ENCODE measurements at regions not wholly inside any gene's neighbourhood (a gene's known extent, or its start where the extent isn't known, plus 50 kb on each side); places are given as distances from the start of the nearest gene placed in this dataset.

DNA sequence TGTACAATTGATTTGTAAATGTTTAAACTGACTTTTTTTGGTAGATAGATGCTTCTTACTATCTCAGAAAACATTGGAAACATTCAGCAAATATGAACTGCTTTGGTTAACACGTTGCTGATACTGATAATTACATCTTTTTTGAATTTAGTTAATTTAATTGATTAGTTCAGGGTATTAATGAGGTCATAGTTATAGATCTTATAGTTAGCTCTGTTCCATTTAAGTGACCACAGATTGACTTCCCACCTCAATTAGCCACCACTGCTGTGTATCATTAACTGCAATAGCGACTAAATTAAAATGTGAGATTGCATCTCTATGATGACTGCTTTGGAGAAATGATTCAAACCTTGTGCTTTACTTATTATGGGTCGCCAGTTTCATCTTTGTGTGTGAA is 407.1 kb upstream of the EDIL3 start:
- no peak for ATAC-seq
- peaks cover 0 to 11% (median 0%) of the 10 kb centered on the region in 11 donors for H3K9me3 ChIP-seq
- intact Hi-C loops (cut with DNase I), result no loop called here

DNA sequence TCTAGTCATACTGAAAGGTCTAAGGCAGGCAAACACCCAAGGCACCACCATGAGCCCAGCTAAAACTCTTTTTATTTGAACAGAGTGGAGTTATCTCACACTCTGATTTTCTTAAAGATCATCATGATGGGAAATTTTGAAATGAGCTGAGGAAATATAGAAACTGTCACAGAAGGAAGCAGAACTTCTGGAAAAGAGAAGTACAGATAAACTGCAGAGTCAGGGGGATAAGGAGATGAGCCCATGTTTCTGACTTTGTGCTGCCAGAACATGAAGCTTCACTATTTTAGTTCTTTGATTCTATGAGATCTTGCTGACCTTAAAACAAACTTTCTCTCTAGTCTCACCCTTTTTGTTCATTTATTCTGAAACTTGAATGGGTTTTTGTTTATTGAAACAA is 406.5 kb upstream of the EDIL3 start:
- peak overlapping the region in 1 of 10 donors; percentile 63 for H3K27ac ChIP-seq
- no peaks in the 10 kb centered on the region for H3K36me3 ChIP-seq
- H3K9me3 ChIP-seq, result peaks cover 0 to 11% (median 0%) of the 10 kb centered on the region in 11 donors
- no peak for TF ChIP-seq CTCF (IDR thresholded peaks at IDR 0.05)
- intact Hi-C loops (cut with DNase I), result no loop called here
- no peak for DNase-seq
- peaks cover 0 to 17% (median 0%) of the 10 kb centered on the region in 9 donors for H3K4me1 ChIP-seq
- H3K4me3 ChIP-seq, result no peak overlapping the region
- peak in 1 of 8 donors; percentile 35 for ATAC-seq
- no peaks in the 10 kb centered on the region for H3K27me3 ChIP-seq

More for the DNA sequence above, 407.1 kb upstream of the EDIL3 start:
- Histone ChIP-seq H3K27me3 (no peaks in the 10 kb centered on the region), H3K36me3 (no peaks in the 10 kb centered on the region), H3K4me3 (no peak overlapping the region), H3K27ac (peak overlapping the region in 1 of 10 donors; percentile 63), H3K4me1 (peaks cover 0 to 17% (median 0%) of the 10 kb centered on the region in 9 donors)
- no peak for TF ChIP-seq CTCF (IDR thresholded peaks at IDR 0.05)
- WGBS, 2 donors, result 67 to 74% methylated on average over 3 of the region's 3 CpGs
- no peak for DNase-seq

DNA sequence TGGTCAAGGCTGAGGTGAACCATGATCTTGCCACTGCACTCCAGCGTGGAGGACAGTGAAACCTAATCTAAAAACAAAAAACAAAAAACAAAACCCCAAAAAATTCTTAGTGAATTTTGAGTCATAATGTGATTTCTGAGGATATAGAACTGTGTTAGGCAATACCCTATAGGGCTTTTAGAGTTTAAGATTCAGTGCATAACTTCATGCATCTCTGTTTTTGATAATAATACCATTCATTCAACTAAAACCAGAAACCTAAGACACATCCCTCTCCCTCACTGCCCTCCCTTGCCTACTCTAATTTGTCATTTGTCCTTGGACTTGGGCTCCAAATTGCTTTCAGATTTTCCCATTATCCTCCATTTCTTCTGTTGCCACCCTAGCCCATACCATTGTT is 405.7 kb upstream of the EDIL3 start:
- 79 to 91% methylated on average over 1 of the region's 1 CpG for WGBS, 2 donors
- ATAC-seq, result no peak
- H3K9me3 ChIP-seq, result peaks cover 0 to 11% (median 0%) of the 10 kb centered on the region in 11 donors
- no peaks in the 10 kb centered on the region for H3K36me3 ChIP-seq
- H3K27ac ChIP-seq, result peak overlapping the region in 1 of 10 donors; percentile 63
- peaks cover 0 to 17% (median 0%) of the 10 kb centered on the region in 9 donors for H3K4me1 ChIP-seq
- no peak overlapping the region for H3K4me3 ChIP-seq
- intact Hi-C loops (cut with DNase I), result no loop called here
- no peaks in the 10 kb centered on the region for H3K27me3 ChIP-seq
- DNase-seq, result no peak
- no peak for TF ChIP-seq CTCF (IDR thresholded peaks at IDR 0.05)

GRCh38 chr5:84783003-84783402 is 398.3 kb upstream of the EDIL3 start:
- no peak overlapping the region for H3K4me3 ChIP-seq
- intact Hi-C loops (cut with DNase I), result no loop called here
- 91 to 93% methylated on average over 3 of the region's 3 CpGs for WGBS, 2 donors
- H3K36me3 ChIP-seq, result no peaks in the 10 kb centered on the region
- ATAC-seq (no peak), DNase-seq (no peak)
- no peaks in the 10 kb centered on the region for H3K27me3 ChIP-seq
- no peak overlapping the region for H3K27ac ChIP-seq
- H3K9me3 ChIP-seq, result no peaks in the 10 kb centered on the region
- no peaks in the 10 kb centered on the region for H3K4me1 ChIP-seq
- TF ChIP-seq CTCF (IDR thresholded peaks at IDR 0.05), result no peak
